PFSK-1 (cell line): ENCODE measurements at regions not wholly inside any gene's neighbourhood (a gene's known extent, or its start where the extent isn't known, plus 50 kb on each side); places are given as distances from the start of the nearest gene placed in this dataset.

Experiments used
- POLR2AphosphoS5 ChIP-seq: IDR thresholded peaks from 2 replicates; pipeline ENCODE4 v1.6.1; 2012; ENCODE audit warnings: low read depth, mild to moderate bottlenecking, control low read depth, low read length, moderate library complexity
- REST ChIP-seq, 2 experiments: IDR thresholded peaks; 2 replicates each; pipeline versions ENCODE4 v1.6.1 to v1.8.0; 2011 to 2012; ENCODE audit warnings: low read depth in 2 of 2, low read length in 2 of 2, control low read depth in 1 of 2, inconsistent platforms in 1 of 2, mild to moderate bottlenecking in 1 of 2, moderate library complexity in 1 of 2; ENCODE audit not compliant: insufficient read depth in 1 of 2
- TAF1 ChIP-seq: IDR thresholded peaks from 2 replicates; pipeline ENCODE4 v1.6.1; 2012; ENCODE audit warnings: low read length, control low read depth, borderline replicate concordance; ENCODE audit not compliant: insufficient read depth

- TF ChIP-seq REST (IDR thresholded peaks at IDR 0.05; ENCODE audit: insufficient read depth in 1 of 2, low read depth in 2 of 2, low read length in 2 of 2) (no peak), POLR2AphosphoS5 (no peak), TAF1 (no peak)
These were observed 312.1 kb upstream of the PROK2 start for GRCh38 chr3:72097053-72097452.
